SU-DHL-6 (cell line): ENCODE measurements at regions not wholly inside any gene's neighbourhood (a gene's known extent, or its start where the extent isn't known, plus 50 kb on each side); places are given as distances from the start of the nearest gene placed in this dataset.

ENCODE experiments used
- H2AFZ ChIP-seq: fragments of 200-600 bp; sonication (generic); 2 replicates; pipeline ENCODE4 v1.6.1; 2014; ENCODE audit warnings: low read depth, mild to moderate bottlenecking, moderate library complexity, mixed read lengths, antibody characterized with exemption, low read length; ENCODE audit not compliant: severe bottlenecking
- H3F3A ChIP-seq: fragments of 200-600 bp; shearing (Covaris generic); 2 replicates; pipeline ENCODE4 v1.6.0; 2016; ENCODE audit warnings: antibody characterized with exemption, mild to moderate bottlenecking; ENCODE audit not compliant: insufficient read depth
- H3K27ac ChIP-seq: fragments of 200-600 bp; sonication (generic); 2 replicates; pipeline ENCODE4 v1.5.1; 2016; ENCODE audit warnings: low read depth, mild to moderate bottlenecking, low read length, moderate library complexity, mixed read lengths
- H3K27me3 ChIP-seq: fragments of 200-600 bp; sonication (generic), shearing (Covaris generic); 2 replicates; pipeline ENCODE4 v1.6.0; 2014; ENCODE audit warnings: mild to moderate bottlenecking, low read length
- H3K36me3 ChIP-seq: fragments of 200-600 bp; sonication (generic); 2 replicates; pipeline ENCODE4 v1.6.1; 2014; ENCODE audit warnings: mild to moderate bottlenecking, low read length, mixed read lengths
- H3K4me2 ChIP-seq: fragments of 300-600, 200-600 bp; shearing (Covaris generic), sonication (generic); 2 replicates; pipeline ENCODE4 v1.6.0; 2014; ENCODE audit warnings: low read length, low read depth, mild to moderate bottlenecking; ENCODE audit not compliant: poor library complexity, severe bottlenecking
- H3K4me3 ChIP-seq: fragments of 200-600 bp; sonication (generic); 2 replicates; pipeline ENCODE4 v1.5.1; 2014; ENCODE audit warnings: antibody characterized with exemption, low read length, mild to moderate bottlenecking, mixed read lengths; ENCODE audit not compliant: insufficient read depth, poor library complexity, severe bottlenecking
- H3K79me2 ChIP-seq: fragments of 200-600 bp; sonication (generic); 2 replicates; pipeline ENCODE4 v1.6.1; 2014; ENCODE audit warnings: mild to moderate bottlenecking, low read length, moderate library complexity; ENCODE audit not compliant: insufficient read depth
- H3K9ac ChIP-seq: fragments of 200-600 bp; sonication (generic); 2 replicates; pipeline ENCODE4 v1.7.0; 2014; ENCODE audit warnings: mild to moderate bottlenecking, low read length
- H3K9me2 ChIP-seq: fragments of 200-600 bp; sonication (generic); replicated peaks from 2 replicates; pipeline ENCODE4 v1.6.1; 2014; ENCODE audit warnings: low read length; ENCODE audit not compliant: insufficient read depth
- H3K9me3 ChIP-seq: fragments of 200-600 bp; sonication (generic); 2 replicates; pipeline ENCODE4 v1.6.1; 2014; ENCODE audit warnings: low read length, mixed read lengths; ENCODE audit not compliant: insufficient read depth
- H4K20me1 ChIP-seq: fragments of 200-600 bp; sonication (generic); 2 replicates; pipeline ENCODE4 v1.6.1; 2014; ENCODE audit warnings: low read depth, mild to moderate bottlenecking, antibody characterized with exemption, low read length, moderate library complexity, mixed read lengths
- EZH2phosphoT487 ChIP-seq: fragments of 200-600 bp; sonication (generic), shearing (Covaris generic); conservative IDR thresholded peaks from 2 replicates; pipeline ENCODE4 v1.6.1; 2018; ENCODE audit warnings: mild to moderate bottlenecking, antibody characterized with exemption, low read length, moderate library complexity, mixed read lengths
- TF ChIP-seq, protein P1 (sequence below): fragments of 200-600 bp; sonication (generic); IDR thresholded peaks from one replicate; pipeline ENCODE4 v1.5.1; 2017; ENCODE audit warnings: antibody characterized with exemption, mild to moderate bottlenecking, low read length, moderate library complexity; ENCODE audit not compliant: insufficient read depth, poor library complexity, severe bottlenecking

DNA sequence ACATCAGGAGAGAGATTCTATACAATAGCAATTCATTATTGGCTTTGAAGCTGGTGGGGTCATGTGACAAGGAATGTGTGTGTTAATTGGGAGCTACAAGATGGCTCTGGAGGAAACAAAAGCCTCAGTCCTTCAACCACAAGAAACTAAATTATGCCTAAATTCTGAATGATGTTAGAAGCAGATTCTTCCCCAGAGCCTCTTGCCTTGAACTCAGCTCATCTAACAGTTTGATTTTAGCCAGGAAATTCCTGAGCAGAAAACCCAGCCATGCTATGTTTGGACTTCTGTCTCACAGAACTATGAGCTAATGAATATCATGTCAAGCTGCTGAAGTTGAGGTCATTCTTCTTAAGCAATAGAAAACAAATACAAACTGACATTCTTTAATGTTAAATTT lies 274.7 kb downstream of the SLC6A15 start:
- peak overlapping the region; percentile 62 for H2AFZ ChIP-seq
- H3K36me3 ChIP-seq = no peaks in the 10 kb centered on the region
- no peak overlapping the region for H3K4me2 ChIP-seq
- no peak overlapping the region for H3K4me3 ChIP-seq
- H3K9ac ChIP-seq = no peak overlapping the region
- no peaks in the 10 kb centered on the region for H3F3A ChIP-seq
- no peaks in the 10 kb centered on the region for H4K20me1 ChIP-seq
- no peaks in the 10 kb centered on the region for H3K27me3 ChIP-seq
- H3K27ac ChIP-seq = no peak overlapping the region
- no peaks in the 10 kb centered on the region for H3K79me2 ChIP-seq
- TF ChIP-seq, protein P1, sequence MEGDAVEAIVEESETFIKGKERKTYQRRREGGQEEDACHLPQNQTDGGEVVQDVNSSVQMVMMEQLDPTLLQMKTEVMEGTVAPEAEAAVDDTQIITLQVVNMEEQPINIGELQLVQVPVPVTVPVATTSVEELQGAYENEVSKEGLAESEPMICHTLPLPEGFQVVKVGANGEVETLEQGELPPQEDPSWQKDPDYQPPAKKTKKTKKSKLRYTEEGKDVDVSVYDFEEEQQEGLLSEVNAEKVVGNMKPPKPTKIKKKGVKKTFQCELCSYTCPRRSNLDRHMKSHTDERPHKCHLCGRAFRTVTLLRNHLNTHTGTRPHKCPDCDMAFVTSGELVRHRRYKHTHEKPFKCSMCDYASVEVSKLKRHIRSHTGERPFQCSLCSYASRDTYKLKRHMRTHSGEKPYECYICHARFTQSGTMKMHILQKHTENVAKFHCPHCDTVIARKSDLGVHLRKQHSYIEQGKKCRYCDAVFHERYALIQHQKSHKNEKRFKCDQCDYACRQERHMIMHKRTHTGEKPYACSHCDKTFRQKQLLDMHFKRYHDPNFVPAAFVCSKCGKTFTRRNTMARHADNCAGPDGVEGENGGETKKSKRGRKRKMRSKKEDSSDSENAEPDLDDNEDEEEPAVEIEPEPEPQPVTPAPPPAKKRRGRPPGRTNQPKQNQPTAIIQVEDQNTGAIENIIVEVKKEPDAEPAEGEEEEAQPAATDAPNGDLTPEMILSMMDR = no peak
- TF ChIP-seq EZH2phosphoT487 = no peak
- H3K9me3 ChIP-seq = no peaks in the 10 kb centered on the region
- no peaks in the 10 kb centered on the region for H3K9me2 ChIP-seq

DNA sequence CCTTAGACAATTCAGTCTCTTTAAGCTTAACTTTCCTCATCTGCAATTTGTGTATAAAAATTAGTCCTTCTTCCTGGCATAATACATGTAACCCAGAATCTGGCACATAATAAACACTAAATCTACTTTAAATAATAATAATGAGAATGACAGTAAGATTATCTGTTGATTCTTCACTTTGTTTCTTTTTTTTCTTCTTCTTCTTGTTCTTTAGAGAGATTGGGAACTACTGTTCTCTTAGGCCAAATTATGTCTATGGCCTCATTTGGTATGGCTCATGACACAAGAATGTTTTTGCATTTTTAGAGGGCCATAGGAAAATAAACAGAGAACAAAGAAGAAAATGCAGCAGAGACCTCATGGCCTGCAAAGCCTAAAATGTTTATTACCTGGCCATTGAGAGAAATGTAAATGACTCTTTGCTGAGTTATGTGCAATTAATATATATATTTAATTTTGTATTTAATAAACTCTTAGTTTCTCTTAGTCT lies 275.8 kb downstream of the SLC6A15 start:
- H3K27ac ChIP-seq = no peak overlapping the region
- no peaks in the 10 kb centered on the region for H3F3A ChIP-seq
- TF ChIP-seq EZH2phosphoT487 = no peak
- TF ChIP-seq, protein P1 = no peak
- H3K36me3 ChIP-seq = no peaks in the 10 kb centered on the region
- H3K9me2 ChIP-seq = no peaks in the 10 kb centered on the region
- H3K9me3 ChIP-seq = no peaks in the 10 kb centered on the region
- H3K27me3 ChIP-seq = no peaks in the 10 kb centered on the region
- no peak overlapping the region for H3K4me2 ChIP-seq
- H4K20me1 ChIP-seq = no peaks in the 10 kb centered on the region
- no peak overlapping the region for H3K4me3 ChIP-seq
- H3K79me2 ChIP-seq = no peaks in the 10 kb centered on the region
- no peak overlapping the region for H2AFZ ChIP-seq
- no peak overlapping the region for H3K9ac ChIP-seq

DNA sequence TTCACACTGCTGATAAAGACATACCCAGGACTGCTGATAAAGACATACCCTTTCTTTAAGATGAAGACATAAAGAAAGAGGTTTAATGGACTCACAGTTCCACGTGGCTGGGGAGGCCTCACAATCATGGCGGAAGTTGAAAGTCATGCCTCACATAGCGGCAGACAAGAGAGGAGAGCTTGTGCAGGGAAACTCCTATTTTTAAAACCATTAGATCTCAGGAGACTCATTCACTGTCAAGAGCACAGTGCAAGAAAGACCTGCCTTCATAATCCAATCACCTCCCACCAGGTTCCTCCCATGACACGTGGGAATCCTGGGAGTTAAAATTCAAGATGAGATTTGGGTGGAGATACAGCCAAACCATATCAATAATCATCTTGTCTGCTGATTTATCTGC lies 278.1 kb downstream of the SLC6A15 start:
- Histone ChIP-seq H3K9me2 (no peaks in the 10 kb centered on the region), H2AFZ (no peak overlapping the region), H3F3A (no peaks in the 10 kb centered on the region), H3K79me2 (no peaks in the 10 kb centered on the region), H3K9ac (no peak overlapping the region), H3K4me2 (no peak overlapping the region), H3K9me3 (no peaks in the 10 kb centered on the region), H3K27ac (no peak overlapping the region), H4K20me1 (no peaks in the 10 kb centered on the region), H3K27me3 (no peaks in the 10 kb centered on the region), H3K4me3 (no peak overlapping the region), H3K36me3 (no peaks in the 10 kb centered on the region)
- TF ChIP-seq, protein P1 = no peak
- no peak for TF ChIP-seq EZH2phosphoT487

DNA sequence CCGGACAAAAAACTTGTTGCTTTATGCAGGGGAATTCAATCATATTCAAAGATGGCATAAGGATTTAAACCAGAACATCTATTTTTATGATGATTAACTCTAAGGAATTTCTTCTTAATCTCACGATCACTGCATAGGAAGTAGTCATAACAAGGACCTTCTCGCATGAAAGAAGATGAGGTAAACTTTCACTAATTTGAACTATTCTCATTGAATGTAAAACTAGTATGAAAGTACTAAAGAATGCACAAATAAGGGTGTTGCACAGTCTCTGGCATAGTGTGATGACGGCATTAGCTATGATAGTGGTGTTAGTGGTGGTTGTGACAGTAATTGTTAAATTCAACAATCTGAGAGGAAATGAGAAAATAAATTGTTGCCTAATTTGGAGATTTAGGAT lies 280.0 kb downstream of the SLC6A15 start:
- no peaks in the 10 kb centered on the region for H3K79me2 ChIP-seq
- H3K36me3 ChIP-seq = no peaks in the 10 kb centered on the region
- H3K4me3 ChIP-seq = no peak overlapping the region
- no peaks in the 10 kb centered on the region for H3K27me3 ChIP-seq
- TF ChIP-seq EZH2phosphoT487 = no peak
- no peak overlapping the region for H3K9ac ChIP-seq
- H3K4me2 ChIP-seq = no peak overlapping the region
- H4K20me1 ChIP-seq = no peaks in the 10 kb centered on the region
- no peak overlapping the region for H3K27ac ChIP-seq
- no peaks in the 10 kb centered on the region for H3K9me2 ChIP-seq
- H2AFZ ChIP-seq = peak overlapping the region; percentile 27
- H3K9me3 ChIP-seq = no peaks in the 10 kb centered on the region
- no peaks in the 10 kb centered on the region for H3F3A ChIP-seq
